ENCODE measurements at regions not wholly inside any gene's neighbourhood (a gene's known extent, or its start where the extent isn't known, plus 50 kb on each side); places are given as distances from the start of the nearest gene placed in this dataset.

- TF ChIP-seq CTCF (IDR thresholded peaks at IDR 0.05; ENCODE audit: low read depth, low read length) (no peak), EZH2phosphoT487 (IDR thresholded peaks at IDR 0.05; ENCODE audit: low read depth) (no peak)
These were observed 221.6 kb upstream of the CDYL start for GRCh38 chr6:4554645-4555044.
